ENCODE measurements at regions not wholly inside any gene's neighbourhood (a gene's known extent, or its start where the extent isn't known, plus 50 kb on each side); places are given as distances from the start of the nearest gene placed in this dataset.

DNA sequence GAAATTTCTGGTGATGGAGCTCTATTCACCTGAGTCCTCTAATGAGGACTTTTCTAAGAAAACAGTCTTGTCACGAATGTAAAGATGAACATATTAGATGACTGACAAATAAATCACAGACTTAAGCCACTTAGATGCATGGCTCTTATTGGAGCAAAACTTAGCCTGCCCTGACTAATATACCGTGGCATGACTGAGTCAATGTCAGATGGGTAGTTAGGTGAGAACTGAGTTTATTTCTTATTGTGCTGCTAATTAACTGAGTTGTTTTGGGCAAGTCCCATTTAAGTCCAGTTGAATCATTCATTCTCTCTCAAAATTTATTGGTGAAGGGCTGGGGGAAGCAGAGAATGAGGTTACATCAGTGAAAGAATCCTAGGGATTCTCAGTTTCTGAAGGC, 459.8 kb downstream of the MCTP2 start:
- no peak for DNase-seq

DNA sequence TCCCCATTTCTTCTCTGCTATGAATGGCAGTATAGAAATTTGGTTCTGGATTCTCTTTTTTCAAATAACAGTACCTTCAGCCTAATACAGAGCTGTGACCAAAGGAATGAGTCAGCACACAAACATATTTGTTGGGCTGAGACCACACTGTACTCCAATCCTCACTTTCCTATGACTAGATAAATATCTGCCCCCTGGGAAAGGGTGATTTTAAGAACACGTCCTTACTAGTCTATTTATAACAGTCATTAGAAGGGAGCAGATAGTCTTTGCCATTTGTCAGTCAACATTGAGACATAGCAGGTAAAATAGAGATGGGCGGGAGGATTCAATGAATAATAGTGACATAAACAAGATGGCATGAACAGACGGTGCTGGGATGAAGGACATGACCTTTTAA, 461.3 kb downstream of the MCTP2 start:
- DNase-seq: no peak

DNA sequence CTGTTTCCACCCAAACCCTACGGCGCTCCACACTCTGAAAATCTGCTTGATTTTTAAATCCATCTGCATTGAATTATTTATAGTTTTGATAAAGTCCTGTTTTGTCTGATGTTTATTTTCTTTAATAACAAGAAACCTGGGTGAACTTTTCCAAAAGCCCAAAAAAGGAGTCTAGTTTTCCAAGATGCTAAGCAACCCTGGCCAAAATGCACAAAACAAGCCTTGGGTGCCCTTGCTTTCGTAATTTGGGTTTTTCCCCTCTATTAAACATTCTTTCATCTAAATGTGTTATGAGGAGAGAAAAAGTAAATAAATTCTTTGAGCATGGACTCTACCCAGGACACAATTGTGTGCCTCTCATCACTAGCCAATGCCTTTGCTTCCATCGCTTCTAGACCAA, 468.9 kb downstream of the MCTP2 start:
- no peak for DNase-seq

DNA sequence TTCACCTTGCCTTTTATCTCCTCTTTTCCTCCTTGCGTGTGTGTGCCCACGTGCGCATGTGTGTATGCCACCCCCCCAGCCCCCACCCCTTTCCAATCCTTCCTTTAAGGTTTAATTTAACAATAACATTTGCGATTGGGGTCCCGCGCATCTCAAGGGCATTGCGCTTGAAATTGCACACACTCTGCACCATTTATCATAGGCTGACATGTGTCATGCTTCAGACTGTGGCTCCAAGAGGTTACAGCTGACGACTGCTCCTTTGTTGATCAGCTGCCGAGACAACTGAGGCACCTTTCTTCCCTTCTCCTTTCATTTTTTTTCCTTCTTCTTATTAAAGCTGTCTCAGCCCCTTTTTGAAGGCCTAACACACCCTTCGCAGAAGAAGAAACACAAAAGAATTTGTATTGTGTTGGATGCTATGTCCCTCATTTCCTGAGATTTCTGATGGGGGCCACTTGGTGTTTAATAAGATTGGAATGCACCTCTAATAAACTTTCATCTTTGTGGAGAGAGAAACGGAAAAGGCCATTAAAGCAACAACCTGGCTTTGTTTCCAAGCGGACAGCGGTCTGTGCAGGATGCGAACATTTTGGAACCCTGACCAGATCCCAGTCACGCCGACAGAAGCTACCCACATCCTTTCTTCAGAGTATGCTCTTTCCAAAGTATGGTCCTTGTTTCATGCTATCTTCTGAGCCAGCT, 470.1 kb downstream of the MCTP2 start:
- no peak for DNase-seq

DNA sequence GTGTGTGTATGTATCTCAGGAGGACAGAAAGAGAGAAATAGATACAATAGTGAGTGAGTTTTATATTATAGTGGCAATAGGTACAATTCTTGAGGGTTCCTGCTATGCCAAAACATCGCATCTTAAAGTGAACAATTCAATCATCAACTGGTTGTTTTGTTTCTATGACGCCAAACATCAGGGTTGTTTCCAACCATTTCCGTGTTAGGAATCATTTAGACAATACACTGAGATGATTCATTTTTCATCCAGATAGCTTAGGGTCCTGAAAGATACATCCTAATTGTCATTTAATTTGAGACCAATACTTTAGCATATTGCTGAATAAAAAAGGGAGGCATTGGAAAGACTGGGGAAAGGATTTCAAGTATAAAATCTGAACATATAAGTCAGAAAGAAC, 472.2 kb downstream of the MCTP2 start:
- no peak for DNase-seq

DNA sequence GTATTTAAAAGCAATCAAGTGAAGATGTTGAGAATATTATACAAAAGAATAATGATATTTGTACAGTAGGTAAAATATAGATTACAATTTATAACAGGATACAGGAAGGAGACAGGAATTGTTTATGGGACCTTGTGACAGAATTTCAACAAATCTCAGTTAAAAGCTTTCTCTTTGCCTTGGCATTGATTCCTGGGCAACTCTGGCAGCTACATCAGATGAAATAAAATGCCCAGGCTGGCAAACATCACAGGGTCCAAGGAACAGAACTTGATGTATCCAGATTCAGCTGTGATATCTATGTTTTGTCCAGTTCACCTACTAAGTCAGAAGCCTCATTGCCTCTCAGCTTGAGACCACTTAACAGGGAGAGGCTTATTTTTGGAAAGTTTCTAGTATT, 473.1 kb downstream of the MCTP2 start:
- no peak for DNase-seq

DNA sequence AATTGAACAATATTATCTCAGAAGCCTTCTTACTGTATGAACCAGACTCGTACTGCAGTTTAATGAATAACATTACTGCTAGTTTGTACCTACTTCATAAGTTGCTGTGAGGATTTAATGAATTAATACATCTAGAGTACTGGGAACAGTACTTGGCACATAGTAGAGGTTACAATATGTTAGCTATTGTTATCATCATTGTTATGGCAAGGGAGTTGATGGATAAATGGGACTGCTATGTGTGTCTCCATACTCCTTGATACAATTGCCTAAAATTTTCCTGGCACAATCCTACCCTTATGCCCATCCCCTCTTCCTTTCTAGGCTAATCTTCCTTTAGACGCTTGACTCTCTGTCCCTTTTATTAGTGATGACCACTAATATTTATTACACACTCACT, 473.6 kb downstream of the MCTP2 start:
- DNase-seq: no peak

DNA sequence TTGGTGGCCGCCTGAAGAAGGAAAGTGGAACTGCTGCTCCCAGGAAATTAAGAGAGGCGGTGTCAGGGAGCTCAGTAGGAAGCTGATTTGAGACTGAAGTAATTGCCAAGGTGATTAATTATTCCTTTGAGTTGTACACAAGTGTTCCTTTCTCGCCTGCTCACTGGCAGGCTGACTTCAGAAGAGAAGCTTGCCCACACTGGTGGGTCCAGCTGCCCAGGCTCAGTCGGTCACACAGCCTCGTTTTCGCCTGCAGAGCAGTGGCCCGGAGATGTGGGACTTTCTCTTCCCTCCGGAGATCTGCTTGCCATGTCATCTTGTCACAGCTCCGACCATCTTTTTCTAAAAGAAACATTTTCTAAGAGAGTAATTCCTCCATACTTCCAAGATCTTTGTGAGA, 478.0 kb downstream of the MCTP2 start:
- DNase-seq: no peak

DNA sequence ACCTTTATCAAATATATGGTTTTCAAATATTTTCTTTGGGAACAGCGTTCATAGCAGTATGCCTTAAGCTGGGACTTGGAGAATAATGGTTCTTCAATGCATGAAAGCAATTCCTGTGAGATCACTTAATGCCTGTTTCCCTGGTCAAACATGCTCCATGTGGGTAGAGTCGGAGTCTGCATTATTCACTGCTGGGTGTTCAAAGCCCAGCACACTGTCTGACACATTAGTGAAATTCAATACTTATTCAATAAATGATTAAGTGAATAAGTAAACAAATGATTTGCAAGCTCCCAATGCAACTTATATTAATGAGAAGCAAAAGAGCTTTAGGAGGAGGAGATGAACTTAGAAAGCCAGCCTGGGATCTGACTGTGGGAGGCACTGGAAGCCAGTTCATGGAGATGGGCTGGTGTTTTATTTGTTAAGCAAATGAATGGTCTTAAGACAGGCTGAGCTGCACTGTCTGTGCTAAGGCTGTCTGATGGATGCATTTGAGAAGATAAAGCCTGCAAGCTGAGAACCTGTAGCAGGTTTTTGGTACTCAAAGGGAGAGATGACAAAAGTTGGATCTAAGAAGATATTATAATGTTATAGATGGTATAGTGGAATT, 490.8 kb downstream of the MCTP2 start:
- DNase-seq: no peak

DNA sequence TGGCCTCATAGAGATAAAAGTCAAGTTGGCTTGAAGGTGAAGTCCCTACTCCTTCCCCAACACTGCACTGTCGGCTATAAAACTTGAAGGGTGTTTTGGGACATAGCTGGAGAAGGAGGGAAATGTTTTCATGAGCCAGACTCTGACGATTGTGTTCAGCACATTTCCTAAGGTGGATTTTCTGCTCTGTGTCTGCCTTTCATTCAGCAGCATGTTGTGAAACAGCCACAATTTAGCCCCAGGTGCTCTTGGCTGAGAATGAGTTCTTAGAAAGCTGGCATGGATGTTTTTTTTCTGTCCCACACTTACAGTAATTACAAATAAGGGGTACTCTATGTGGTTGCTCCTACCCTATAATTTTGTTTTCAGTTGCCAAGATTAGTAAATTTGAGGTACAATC, 492.4 kb downstream of the MCTP2 start:
- no peak for DNase-seq

DNA sequence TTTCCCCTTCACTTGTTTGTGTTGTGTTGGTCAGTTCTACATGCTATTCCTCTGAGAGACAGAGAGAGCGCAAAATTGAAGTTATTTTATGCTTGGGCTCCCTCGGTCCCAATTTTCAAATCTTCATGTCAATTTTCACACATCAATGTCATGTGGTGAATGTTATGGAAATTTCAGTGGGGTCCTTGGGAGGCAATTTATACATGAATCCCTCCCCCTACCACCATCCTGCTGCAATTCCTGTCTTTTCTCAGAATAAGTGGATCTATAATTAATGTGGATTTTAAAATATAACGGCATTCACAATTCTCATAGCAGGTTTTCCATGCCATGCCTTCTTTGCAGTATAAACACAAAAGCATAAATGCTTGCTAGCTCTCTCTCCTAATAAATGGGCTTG, 499.9 kb downstream of the MCTP2 start:
- no peak for DNase-seq

DNA sequence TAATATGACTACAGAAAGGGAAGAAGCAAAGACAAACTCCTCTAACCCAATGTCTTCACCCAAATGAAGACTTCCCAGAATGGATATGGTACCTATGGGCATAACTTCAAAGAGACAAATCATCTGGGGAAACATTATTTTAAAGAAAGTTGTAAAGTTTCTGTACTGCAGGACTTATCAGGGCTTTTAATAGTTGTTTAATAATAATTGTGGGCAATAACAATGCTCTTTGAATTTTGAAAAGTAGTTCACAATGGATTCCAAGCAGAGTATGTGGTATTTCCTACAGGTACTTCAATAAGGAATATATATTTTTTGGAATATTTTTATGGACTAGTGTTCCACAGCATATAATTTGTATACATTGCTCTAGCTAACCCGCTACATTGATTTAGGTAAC, 503.1 kb downstream of the MCTP2 start:
- DNase-seq: no peak

DNA sequence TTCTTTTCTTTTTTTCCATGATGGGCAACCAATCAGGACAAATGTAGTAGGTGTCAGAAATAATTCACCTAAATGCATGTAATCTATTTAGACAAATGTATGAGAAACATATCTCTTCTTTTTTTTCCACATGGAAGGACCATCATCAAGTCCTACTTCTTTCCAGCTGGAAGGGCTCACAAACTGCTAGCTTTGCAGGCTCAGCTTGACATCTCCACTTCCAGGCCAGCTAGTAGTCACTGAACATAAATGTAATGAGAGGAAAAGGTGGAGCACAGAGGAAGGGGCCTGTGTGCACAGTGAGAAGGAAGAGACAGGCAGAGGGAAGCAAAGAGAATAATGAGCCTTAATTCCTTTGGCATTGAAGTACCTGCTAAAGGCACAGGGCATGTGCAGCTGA, 504.9 kb downstream of the MCTP2 start:
- DNase-seq: no peak

DNA sequence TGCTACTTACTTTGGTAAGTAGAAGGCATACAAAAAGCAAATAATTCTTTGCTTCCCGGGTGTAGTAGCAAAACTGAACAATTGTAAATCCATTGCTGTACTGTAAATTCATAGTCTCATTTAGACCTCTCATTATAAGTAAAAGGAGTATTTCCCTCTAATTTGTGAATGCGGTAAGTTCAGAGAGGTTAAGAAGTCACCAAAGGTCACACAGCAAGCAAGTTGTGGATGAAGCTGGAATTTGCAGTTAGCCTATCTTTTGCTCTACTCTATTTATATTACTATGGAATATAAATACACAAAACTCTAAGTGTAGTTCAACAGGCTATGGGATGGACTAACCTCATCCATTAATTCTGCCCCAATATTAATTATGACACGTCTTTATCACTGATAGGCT, 508.3 kb downstream of the MCTP2 start:
- DNase-seq: no peak

DNA sequence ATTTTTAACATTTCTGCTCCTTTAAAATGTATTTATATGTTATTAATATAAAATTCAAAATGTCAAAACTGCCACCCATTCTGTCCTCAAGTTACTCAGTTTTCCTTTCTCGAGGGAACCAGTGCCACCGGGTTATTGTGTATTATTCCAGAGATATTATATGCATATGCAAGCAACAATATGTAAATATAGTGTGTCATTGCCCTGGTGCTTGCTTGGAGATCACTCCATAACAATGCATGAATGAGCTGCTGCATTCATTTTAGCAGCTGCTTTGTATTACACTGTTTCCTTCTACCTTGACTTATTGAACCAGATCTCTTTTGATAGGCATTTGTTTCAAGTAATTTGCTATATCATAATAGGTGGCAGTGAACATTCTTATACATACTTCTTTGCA, 509.1 kb downstream of the MCTP2 start:
- DNase-seq: no peak

DNA sequence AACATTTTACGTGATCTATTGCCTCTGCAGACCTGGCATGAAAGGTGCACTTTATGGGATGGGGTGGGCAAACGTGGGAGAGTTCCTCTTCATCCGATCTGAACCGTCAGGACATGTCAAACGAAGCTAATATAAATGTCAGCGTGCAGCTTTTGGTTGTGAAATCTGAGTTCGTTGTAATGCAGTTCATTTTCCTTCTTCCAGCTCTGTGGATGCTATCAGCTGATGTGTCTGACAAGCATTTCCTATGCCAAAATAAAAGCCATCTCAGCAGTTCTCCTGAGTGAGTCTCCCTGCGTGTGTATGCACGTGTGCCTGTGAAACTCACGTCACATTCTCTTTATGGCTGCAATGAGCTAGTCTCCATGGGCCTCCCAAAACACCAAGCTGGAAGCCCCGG, 512.3 kb downstream of the MCTP2 start:
- no peak for DNase-seq

DNA sequence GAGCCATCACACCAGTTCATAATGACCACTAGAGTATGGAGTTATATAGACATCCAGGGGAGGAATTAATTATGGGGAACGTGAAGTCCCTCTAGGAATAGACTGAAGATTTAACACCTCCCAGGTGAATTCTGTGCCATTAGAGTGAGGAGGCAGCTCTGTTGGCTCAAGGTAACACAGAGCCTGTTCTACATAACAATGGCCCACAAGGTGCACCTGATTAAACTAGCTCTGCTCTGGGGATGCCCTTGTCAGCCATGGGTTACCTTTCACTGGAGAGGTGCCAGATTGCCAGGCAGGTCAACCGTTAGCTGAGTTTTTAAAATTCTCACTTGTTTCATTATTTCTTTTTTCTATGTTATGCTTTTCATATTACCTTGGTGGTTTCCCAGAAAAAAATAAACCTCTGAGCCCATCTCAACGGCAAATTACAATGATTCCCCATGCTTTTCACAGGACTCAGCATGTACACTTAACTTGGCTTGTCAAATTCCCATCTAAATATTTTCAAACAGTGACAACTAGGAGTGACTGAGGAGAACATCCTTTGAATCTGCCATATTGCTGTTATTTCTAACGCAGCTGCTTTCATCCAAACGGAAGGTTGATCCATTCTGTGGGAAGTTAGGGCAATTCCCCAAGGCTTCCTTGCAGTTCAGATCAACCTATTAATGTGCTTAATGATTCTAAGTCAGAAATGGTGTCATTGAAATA, 512.9 kb downstream of the MCTP2 start:
- DNase-seq: no peak

DNA sequence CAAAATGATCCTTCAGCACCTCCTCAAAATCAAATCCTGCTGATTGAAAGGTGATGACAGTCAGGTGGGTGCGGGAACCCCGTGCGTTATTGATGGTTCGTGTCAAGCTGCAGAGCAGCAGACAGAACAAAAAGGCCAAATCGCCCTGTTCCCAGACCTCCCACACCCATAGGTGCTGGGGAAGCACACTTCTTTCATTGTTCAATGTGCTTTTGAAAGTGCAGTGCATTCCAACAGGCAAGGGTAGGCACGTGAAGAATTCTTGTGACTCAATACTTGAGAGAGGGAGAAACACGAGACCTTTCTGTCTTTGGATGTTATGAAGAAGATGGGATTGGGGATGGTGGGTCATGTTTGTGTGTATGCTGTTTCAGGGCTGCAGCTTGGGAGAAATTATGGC, 514.0 kb downstream of the MCTP2 start:
- no peak for DNase-seq

DNA sequence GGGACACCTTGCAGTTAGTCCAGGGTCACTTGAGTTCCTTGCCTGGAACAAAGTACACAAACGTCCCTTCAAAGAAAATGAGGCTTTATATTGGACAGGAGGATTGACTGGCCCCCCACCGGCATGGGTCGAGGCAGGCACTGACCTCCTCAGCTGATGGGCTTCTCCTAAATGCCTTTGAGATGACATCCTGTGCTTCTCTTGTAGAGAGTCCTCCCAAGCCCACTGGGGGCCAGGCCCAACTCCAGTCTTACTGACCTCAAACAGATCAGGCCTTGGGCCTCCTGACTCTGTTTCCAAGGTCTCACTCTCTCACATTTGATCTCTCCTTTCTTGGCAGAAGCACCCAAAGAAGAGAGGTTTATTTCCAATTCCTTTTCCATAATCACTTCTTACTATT, 516.1 kb downstream of the MCTP2 start:
- DNase-seq: no peak

DNA sequence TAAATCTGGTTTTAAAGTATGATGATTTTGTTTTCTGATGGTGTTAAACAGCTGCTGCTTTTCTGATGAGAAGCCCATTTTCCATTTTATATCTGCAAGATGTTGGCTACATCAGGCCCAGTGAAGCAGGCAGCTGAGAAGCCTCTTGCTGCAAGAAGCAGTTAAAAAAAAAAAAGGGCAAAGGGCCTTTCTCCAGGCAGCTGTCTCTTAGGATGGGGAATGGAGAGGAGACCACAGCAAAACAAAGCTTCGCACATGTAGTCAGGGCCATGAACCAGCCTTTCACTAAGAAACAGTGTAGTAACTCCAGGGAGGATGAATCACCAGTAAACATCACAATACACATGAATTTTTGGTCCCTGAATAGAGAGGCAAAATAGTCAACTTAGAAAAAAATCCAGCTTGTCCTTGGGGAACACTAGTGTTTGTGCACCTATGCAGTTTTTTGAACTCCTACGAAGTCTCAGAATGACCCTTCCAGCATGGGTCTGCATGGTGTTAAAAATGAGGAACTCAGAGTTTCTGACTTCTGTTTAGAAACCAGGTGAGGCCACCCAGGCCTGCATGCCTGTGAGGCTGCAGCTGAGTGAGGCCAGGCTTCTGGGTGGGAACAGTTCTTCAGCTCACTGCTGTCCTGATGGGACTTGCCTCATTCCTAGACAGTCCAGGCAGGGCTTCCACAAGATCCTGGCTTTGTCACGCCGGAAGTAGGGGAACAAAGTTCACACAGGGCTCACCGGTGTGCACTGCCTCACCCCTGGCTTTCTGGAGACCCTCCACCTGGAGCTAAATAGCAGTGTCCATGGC, 518.7 kb downstream of the MCTP2 start:
- DNase-seq: no peak

DNA sequence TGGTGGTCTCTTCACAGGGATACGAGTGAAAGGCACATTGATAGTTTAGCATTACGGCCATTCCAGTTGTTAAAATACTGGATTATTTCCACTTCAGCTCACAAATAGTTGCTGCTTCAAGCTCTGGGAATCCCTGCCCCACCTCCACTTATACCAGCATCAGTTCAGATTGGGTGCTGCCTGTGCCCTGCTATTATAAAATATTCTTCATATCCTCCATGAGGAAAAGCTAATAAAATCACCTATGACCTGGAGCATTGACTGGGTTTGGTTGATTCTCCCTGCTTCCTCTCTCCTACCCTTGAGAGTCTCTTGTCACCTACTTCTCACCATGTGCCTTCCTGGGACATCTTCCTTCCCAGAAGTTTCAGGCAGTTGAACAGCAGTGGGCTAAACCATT, 529.0 kb downstream of the MCTP2 start:
- DNase-seq: no peak

DNA sequence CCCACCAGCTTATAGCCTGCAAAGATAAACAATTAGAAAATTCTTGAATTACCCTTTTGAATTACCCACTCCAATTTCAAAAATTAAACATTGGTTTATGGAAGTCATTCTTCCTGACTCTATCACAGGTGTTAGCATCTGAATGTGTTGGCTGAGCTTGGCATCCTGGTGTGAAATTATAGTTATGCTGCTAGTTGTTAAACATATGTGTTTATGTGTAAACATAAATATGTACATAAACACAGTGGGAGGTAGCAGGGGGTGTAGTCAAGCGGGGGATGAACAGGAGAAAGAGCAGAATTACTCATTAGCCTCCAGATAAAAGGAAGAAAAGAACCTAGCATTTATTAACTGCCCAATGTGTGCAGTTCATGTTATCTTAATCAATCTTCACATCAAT, 530.2 kb downstream of the MCTP2 start:
- DNase-seq: no peak

DNA sequence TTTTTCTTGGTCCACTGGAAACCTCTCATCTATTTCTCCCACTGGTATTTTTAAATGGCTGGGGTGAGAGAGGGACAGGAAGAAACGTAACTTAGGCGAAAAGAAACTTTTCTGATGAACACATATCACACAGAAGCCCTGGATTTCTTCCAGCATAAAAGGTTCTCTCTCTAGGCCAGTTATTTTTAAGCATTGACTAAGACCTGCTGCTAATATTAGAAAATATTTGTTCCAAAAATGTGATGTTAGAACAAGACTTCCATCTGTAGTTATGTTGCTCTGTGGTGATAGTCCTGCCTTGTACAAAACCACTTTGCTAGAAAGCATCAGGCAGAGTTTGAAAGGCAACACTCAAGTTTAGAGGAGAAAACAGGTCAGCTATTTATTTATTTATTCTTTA, 537.7 kb downstream of the MCTP2 start:
- DNase-seq: no peak

DNA sequence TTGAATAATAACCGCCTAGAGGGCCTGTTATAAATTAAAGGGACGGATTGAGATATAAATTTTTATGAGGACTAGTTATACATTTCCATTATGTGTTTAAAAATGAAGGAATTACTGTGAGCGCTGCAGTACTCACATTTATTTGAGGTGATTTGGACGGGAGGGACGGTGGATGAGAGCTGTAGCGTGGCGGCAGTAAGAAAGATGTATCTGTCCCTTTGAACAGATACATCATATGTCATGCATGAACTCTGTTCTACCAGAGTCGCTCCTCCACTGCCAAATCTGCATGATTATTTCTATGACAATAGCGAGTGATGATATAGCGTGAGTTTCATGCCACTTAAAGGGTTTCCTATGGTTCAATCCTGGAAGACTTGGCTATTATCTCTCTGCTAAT, 538.8 kb downstream of the MCTP2 start:
- DNase-seq: no peak

All from SHP77 (cell line).